ENCODE measurements at regions not wholly inside any gene's neighbourhood (a gene's known extent, or its start where the extent isn't known, plus 50 kb on each side); places are given as distances from the start of the nearest gene placed in this dataset.
A peak's percentile ranks its signal among the peaks of the same experiment; 100 is the strongest.
"Not testable (repeated sequence)": the region's sequence is repeated elsewhere in the genome, so short reads cannot be mapped to it uniquely, and the experiment has no call there.

DNA sequence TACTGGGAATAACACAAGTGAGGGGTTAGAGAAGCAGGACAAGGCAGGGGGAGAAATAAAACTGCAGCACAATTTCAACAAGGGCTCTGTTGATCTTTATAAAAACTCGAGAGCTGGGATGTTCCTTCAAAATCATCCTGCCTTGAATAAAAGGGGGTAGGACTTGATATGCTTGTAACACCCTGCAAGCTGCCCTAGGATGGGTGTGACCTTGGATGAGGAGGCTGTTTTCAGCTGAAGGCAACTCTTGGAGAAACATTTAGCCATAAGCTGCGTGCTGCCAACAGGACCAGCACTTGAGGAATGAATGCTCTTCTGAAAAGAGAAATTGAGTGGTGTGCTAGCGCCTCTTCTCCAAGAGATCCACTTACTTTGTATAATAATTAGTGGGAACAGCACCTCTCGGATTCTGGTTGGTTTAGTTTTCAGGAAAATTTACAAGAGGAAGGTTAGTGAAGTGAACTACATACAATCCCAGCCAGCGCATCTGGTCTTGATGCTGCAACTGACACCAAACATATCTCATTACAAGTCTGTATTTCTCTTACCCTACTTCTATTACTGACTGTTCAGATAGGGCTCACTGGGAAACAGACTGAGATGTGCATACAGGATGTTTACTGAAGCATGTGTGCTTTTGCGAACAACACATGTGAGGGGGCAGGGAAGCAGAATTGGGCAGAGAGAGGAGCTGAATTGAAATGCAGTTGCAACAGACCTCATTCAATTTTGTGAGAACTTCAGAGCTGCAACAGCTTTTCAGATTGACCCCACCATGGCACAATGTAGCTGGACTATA is 643.0 kb upstream of the GOLIM4 start:
- DNase-seq, result no peak

DNA sequence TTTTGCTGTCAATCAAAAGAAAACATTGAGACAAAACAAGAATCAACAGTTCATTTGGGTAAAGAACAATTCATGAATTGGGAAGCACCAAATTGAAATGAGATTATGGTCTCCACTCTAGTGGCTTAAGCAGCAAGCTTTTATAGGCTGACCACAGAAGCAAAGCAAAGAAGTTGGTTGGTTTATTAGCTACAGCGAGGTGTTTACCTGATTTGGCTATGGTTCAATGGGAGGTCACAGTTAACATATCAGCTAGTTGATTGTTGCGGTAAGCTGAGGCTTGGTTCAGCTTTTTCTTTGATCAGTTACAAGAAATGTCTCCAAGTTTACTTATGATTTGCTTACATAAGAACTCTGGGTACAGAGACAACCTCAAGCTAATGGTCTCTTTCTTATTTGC is 640.5 kb upstream of the GOLIM4 start:
- no peak for DNase-seq

DNA sequence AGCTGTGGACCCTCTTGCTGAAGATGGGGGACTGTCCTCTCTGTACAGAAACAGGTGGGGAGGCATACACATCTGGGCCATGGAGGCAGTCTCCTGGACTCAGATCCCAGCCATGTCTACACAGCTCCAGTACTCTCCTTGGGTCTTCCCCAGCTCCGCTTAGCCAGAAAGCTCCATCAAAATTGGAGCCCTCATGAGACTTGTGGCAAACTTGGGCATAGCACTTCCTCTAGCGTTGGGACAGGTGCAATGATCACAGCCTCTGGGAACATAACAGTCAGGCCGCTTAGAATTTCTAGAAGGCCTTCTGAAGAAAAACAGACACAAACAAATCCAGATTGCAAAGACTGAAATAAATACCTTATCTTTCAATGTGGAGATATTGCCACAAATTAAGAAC is 634.3 kb upstream of the GOLIM4 start:
- DNase-seq, result no peak

DNA sequence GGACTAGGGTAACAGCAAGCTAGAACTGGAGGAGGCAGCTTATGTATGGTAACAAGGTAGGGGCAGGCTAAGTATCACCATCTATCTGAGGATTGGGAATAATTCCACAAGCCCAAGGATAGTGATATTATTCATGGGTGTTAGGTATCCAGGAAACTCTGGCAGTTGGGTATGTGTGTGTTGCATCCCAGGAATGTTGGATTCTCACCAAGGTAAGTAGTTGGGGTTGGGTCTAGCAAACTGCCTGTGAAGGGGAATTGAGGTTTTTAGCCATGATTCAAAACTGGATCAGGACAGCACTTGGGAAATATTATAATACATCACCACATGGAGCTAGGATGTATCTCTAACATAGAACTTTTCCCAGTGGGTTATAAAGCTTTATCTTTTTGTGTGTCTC is 626.4 kb upstream of the GOLIM4 start:
- DNase-seq, result no peak

DNA sequence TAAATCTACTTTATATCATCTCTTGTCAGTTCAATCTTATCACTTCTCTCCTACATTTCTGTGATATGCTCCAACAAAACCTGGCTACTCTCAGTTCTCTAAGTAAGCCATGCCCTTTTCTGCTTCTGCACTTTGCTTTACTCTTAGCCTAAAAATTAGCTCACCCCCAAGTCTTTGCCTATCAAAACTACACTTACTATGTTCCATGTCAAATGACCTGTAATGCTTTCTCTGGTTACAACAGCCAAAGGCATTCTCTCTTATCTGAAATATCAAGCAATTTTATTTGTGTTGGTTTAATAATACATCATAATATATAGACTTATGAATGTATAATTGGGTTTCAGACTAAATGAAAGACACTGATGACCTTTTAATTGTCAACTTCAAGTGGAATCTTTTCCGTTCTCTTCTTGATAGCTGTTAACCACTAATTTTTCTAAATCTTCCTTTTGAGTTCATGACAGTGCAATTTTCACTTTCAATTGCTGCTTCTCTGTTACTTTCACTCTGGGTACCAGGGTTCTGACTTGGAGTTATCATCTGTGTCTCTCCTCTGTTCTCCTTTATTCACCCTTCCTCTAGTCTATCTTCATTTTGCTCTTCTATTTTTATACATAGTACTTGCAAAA is 619.0 kb upstream of the GOLIM4 start:
- DNase-seq, result no peak

DNA sequence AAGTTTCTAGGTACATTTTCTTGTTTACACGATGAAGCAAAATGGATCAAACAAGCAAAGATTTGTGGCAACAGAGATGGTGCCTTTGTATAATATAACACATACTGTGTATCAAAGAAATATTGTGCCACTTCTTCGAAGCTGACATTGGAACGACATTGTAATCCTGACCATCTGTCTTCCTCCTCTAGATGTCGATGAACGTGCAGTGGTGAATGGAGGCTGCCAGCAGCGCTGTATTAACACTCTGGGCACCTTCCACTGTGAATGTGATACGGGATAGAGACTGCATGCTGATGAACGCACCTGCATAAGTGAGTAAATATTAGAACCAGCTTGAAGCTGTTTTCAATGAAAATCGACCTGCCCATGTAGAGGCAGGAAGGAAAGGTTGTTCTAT is 613.3 kb upstream of the GOLIM4 start:
- peak; percentile 23 for DNase-seq

DNA sequence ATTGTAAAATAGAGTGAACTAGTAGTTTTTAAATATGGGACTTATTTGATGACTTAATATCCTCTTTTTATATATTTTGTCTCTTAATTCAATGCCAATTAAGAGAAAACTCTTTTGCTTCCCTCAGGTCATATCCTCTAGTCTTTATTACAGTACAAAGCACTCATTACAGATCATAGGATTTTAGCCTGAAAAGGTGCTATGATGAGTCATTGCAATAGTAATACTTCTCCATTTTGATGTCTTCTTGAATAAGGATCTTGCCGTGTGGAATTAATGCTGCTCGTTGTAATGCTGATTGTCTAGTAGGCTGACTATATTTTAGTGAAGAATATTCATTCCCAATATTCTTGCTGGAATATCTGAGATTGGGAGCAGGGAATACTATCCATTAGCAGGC is 612.2 kb upstream of the GOLIM4 start:
- DNase-seq, result no peak

DNA sequence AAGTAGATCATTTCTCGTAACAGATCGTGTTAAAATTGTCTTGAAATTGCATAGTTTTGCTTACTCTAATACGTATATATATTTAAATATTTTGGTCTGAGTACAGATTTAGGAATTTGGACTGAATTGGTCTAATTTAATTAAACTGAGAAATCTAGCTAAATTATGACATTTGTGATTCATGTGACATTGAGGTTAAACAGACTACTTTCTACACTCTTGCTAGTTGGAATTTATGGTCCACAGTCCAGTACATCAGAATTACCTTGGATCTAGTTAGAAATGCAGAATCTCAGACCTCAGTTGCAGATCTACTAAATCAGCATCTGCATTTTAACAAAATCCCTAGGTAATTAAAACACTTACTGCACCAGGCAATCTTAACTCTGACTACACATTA is 609.7 kb upstream of the GOLIM4 start:
- no peak for DNase-seq

DNA sequence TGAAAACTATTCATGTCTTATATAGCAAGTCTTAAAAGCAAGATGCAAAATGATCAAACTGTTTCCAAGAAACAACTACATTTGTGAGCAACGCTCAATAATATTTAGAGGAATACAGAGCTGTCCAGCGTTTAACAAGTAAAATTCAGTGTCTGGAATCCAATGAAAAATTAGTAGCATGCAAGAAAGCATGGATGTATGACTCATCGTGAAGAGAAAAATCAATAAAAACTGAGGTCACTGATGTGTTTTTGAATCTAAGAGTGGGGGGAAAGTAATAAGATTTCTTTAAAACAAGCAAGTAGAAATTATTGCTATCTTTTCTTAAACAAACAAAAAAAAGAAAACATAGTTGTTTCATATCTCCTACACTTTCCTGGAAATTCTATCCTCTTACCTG is 600.3 kb upstream of the GOLIM4 start:
- no peak for DNase-seq

DNA sequence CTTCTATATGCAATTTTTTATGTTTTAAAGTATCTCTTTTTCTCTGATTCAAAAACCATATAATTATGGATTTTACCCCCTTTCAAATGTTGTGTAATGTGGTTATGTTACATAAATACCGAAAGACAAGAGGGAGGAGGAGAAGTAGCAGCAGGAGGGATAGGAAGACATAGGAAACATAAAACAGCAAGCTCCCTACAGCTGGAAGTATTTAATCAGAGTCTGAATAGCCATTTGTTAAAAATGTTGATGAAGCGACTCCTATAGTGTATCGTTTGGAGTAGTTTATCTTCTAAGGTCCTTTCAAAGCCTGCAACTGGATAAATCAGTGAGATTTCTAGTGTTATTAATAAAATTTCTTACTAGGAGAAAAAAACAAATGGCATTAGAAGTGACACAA is 598.1 kb upstream of the GOLIM4 start:
- DNase-seq, result no peak

DNA sequence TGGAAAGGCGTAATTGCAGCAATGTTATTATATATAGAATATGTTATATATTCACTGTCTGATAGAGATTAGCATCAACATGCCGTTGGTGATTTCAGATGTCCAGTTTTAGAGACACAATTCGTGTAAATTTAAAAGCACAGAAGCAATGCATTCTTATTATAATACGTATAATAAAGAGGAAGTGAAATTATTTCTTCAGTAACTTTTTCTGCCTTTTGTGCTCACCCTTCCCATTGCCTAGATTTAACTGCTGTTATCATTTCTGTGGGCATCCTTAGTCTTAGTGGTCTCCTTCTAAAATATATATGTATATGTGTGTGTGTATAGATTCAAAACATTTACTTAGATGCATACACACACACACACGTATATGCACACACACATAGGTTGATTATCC is 592.5 kb upstream of the GOLIM4 start:
- no peak for DNase-seq

DNA sequence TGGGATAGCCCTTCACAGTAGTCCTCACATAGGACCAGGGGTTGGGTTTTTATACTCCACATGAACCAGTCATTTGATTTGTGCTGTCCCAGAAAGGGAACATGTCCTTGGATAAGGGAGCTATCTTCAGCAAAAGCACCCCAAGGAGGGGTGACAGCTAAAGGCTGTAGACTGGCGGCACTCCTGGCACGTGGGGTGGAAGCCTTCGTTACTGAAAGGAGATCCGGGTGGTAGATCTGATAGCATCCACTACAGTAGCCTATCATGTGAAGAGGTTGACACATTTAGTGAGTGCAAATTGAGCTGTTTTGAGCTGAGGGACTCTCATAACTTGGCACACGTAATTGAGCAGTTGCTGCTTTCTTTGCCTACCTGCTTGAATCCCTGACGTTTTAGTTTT is 588.8 kb upstream of the GOLIM4 start:
- no peak for DNase-seq

DNA sequence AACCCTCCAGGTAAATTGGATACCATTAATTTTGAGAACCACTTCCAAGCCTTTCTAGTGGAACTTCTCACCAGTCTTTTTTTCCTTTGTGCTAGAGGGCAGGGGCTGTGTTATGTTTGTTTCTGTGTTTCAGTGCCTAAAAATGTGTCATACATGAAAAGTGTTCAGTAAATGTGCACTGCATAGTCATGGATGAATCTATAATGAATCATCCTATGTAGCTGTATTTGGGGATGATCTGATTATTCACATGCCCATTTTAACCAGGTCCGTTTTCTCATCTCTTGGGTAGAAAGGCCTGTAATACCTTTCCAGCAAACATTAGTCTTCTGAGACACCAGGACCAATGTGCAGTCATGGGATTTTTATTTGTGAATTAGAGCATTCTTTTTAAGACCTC is 583.0 kb upstream of the GOLIM4 start:
- no peak for DNase-seq

DNA sequence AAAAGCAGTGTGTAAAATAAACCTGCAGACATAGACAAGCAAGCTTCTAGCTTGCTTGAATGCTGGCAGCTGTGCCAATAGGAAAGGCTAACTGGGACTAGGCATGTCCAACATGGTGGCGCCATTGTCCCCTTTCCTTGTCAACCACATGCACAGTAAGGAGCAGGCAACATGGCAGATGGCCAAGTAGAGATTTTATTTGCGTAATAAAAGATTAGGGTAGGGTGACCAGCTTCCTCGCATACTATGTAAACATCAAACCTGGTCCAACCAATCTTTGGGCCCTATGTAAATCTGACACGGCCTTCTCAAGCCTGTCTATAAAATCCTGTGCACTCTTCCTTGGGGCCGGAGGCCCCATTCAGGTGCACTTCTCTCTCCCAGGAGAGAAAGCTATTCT is 575.4 kb upstream of the GOLIM4 start:
- DNase-seq, result peak; percentile 67

DNA sequence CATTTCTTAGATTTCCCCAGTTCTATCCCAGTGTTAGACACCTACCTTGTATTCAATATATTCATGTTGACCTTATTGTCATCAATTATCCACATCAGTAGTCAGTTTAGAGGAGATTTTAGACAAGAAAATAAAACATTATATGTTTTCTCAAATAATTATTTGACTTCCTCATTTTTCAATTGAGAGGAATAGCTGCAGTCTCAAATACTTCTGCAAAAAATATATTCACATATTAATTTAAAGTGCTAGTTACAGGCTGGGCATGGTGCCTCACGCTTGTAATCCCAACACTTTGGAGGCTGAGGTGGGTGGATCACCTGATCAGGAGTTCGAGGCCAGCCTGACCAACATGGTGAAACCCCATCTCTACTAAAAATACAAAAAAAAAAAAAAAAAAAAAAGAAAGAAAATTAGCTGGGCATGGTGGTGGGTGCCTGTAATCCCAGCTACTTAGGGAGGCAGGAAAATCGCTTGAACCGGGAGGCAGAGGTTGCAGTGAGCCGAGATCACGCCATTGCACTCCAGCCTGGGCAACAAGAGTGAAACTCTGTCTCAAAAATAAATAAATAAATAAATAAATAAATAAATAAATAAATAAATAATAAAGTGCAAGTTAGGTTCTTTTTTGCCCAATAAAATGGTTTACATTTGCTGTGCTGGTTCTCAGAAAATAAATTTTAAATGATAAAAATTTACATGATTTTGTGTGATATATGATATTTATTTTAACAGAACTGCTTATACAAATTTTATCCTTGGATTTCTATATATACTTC is 565.3 kb upstream of the GOLIM4 start:
- not testable (repeated sequence) for DNase-seq

DNA sequence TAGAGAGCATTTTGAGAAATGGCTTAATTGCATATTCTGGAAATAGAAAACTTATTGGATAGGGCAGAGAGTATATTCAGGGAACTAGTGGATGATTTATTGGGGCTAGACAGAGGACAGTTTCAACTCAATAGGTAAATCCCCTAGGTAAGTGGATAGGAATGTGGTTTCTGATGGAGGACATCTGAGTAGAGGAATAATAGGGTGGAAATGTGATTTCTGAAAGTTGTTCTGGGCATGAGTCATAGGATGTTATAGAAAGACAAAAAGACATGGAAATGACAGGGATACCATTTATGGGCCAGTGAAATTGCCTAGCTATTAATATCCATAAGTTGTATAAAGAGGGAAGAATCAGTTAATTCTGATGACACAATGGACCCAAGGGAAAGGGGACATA is 563.3 kb upstream of the GOLIM4 start:
- no peak for DNase-seq

DNA sequence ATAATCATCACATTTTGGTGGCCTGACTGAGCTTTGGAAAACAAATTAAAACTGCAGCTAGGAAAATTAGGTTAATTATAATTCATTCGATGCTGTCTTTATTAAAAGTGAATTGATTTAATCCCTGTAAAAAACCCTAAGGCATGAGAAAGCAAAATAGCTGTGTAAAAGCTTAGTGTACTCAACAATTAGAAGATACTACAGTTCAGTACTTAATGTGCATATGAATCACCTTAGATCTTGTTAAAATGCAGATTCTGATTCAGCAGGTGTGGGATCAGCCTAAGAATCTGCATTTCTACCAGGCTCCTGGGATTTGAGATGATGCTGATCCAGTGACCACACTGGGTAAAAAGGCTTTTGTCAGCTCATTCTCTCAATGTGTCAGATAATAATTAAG is 559.9 kb upstream of the GOLIM4 start:
- DNase-seq, result no peak

DNA sequence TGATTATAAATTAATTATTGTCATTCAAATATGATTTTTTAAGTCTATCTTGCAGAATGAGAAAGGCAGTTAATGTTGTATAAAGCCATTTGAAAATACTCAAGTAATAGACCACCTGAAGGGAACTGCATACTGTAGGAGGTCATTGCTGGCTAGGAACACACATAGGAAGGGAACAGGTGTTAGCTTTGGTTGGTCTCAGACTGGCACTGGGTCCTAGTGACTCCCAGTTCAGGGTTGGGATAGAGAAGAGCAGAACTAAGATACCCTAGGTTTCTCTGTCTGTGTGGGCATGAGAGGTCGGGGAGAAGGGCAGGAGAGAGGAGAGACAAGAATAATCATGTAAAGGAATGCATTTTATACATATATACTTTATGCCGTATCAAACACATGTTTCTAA is 559.0 kb upstream of the GOLIM4 start:
- DNase-seq, result no peak

DNA sequence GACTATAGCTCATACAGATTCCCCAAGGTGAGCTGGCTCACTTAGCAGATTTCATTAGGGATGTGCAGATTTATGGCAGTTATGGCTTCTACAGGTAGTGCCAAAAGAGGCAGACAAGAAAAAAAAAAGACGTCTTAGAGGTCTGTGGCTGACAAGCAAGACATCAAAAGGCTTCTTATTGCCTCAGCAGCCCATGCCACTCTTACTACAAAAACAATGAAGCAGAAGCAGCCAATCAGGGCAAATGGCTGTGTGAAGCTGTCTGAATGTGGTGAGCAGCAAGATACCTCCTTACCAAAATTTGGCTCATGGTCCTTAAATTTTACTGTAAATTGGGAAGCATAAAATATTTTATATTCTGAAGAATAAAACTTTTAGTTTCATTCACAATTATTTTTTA is 557.5 kb upstream of the GOLIM4 start:
- no peak for DNase-seq

DNA sequence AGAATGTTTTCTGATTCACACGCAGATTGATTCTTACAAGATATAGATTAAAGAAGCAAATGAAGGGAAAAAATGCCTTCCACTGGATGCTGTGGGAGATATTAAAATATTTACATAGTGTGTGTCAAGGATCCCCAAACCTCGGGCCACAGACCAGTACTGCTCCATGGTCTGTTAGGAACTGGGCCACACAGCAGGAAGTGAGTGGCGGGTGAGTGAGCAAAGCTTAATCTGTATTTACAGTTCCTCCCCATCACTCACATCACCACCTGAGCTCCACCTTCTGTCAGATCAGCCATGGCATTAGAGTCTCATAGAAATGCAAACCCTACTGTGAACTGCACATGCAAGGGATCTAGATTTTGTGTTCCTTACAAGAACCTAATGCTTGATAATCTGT is 552.6 kb upstream of the GOLIM4 start:
- DNase-seq, result no peak

DNA sequence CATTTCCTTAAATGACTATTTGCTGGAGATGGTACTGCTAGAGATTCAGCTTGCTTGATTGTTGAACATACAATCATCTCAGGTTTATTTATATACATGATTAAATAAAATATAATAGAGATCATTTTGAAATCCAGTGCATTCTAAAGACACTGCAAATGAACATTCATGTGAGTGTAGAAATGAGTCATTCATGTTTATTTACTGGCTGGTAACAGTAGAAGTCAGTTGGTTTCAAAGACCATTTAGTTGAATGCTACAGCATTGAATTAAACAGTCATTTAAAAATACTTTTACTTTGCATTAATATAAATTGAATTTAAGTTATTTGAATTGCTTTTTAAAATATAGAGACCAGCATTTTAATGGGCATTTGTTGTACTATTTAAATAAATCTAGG is 551.9 kb upstream of the GOLIM4 start:
- no peak for DNase-seq

DNA sequence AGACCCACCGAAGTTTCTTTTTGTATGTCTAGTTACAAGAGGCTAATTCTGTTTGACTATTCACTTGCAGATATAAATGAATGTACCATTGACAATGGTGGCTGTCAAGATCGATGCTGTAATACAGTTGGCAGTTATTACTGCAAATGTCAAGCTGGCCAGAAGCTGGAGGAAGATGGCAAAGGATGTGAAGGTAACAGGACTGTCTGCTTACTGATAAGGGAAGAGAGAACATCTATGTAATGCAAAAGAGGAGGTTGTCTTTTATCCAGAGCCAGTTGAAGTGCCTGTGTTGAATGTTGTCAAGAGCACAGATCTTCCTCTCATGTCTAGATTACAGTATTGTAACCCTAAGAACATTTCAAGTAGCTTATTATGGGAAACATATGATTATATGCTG is 549.5 kb upstream of the GOLIM4 start:
- DNase-seq, result no peak

DNA sequence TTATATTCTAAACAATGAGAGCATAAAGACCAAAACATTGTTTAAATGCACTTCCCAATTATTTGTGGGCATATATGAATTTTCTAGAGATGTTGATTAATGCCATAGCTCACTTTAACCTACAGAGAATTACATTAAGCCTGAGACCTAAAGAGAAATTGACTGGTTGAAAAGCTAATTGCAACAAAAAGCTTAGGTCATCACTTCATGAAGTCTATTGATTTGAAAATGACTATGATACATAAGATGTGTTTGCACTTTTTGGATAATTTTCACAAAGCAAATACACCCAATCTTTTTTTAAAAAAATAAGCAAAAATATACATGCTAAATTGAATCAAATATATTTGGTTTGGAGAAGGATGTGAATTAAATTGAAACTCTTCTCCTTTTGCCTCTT is 532.8 kb upstream of the GOLIM4 start:
- DNase-seq, result no peak

DNA sequence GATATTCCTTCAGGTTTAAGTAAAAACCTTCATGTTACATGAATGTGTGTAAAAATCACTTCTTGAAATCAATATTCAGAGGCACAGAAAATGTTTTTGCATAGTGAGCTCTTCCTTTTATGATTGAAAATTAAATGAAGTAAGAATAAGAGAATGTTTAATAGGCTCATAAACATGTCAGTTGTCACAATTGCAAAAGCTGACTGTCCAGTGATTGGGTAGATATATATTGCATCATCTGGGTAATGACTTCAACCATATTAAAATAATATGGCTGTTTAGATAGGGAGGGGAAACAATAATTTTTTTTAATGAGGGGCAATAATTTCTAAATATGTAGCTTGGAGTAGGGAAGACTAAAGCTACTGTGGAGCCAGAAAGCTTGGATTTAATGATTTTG is 529.8 kb upstream of the GOLIM4 start:
- no peak for DNase-seq

Data from NCI-H1105 treated with DMSO at 0.1 percent for 48 hours (cell line).